Astrocyte (in vitro differentiated cells and primary cell): ENCODE measurements at regions not wholly inside any gene's neighbourhood (a gene's known extent, or its start where the extent isn't known, plus 50 kb on each side); places are given as distances from the start of the nearest gene placed in this dataset.

Source experiments
- DNase-seq: peaks from one replicate; pipeline ENCODE4 v3.0.0-alpha.2; 2010; ENCODE audit warnings: low read depth
- FAIRE-seq: peaks from 2 replicates; lab custom pipeline; 2011; peaks lifted over from hg19 to GRCh38; lab: Jason Lieb, UNC
- H2AFZ ChIP-seq: 2 replicates; pipeline ENCODE4 v1.6.0; 2012; ENCODE audit warnings: low read depth, low read length, inconsistent platforms
- H3K27ac ChIP-seq: 2 replicates; pipeline ENCODE4 v1.5.1; 2011; ENCODE audit warnings: low read depth, low read length, inconsistent platforms
- H3K27me3 ChIP-seq: 2 replicates; pipeline ENCODE4 v1.6.0; 2011; ENCODE audit warnings: low read length, inconsistent platforms; ENCODE audit not compliant: insufficient read depth
- H3K36me3 ChIP-seq: 2 replicates; pipeline ENCODE4 v1.5.1; 2011; ENCODE audit warnings: low read length, inconsistent platforms; ENCODE audit not compliant: insufficient read depth
- H3K4me1 ChIP-seq: 2 replicates; pipeline ENCODE4 v1.5.1; 2011; ENCODE audit warnings: low read length, inconsistent platforms; ENCODE audit not compliant: insufficient read depth
- H3K4me2 ChIP-seq: 2 replicates; pipeline ENCODE4 v1.6.0; 2012; ENCODE audit warnings: low read length, inconsistent platforms
- H3K4me3 ChIP-seq: 2 replicates; pipeline ENCODE4 v1.5.1; 2011; ENCODE audit warnings: low read depth, mild to moderate bottlenecking, low read length, inconsistent platforms; ENCODE audit not compliant: insufficient read depth
- H3K79me2 ChIP-seq: 2 replicates; pipeline ENCODE4 v1.6.0; 2012; ENCODE audit warnings: mild to moderate bottlenecking, low read length, inconsistent platforms; ENCODE audit not compliant: insufficient read depth
- H3K9ac ChIP-seq: 2 replicates; pipeline ENCODE4 v1.6.0; 2012; ENCODE audit warnings: mild to moderate bottlenecking, low read length, inconsistent platforms
- H3K9me3 ChIP-seq: 2 replicates; pipeline ENCODE4 v1.5.1; 2012; ENCODE audit warnings: low read depth, mild to moderate bottlenecking, low read length, inconsistent platforms; ENCODE audit not compliant: insufficient read depth
- H4K20me1 ChIP-seq: 2 replicates; pipeline ENCODE4 v1.6.0; 2012; ENCODE audit warnings: low read length, inconsistent platforms; ENCODE audit not compliant: insufficient read depth
- H3K27ac Mint-ChIP-seq: one replicate; pipeline ENCODE4 v1.8.0; 2021; ENCODE audit warnings: mild to moderate bottlenecking, mixed read lengths; ENCODE audit not compliant: unreplicated experiment
- H3K27me3 Mint-ChIP-seq: one replicate; pipeline ENCODE4 v1.8.0; 2021; ENCODE audit warnings: low read depth, mixed read lengths; ENCODE audit not compliant: unreplicated experiment
- H3K36me3 Mint-ChIP-seq: one replicate; pipeline ENCODE4 v1.8.0; 2021; ENCODE audit warnings: low read depth, mixed read lengths; ENCODE audit not compliant: unreplicated experiment
- H3K4me1 Mint-ChIP-seq: one replicate; pipeline ENCODE4 v1.8.0; 2021; ENCODE audit warnings: low read depth, mixed read lengths; ENCODE audit not compliant: unreplicated experiment
- H3K4me3 Mint-ChIP-seq: one replicate; pipeline ENCODE4 v1.8.0; 2021; ENCODE audit warnings: mild to moderate bottlenecking, moderate library complexity, mixed read lengths; ENCODE audit not compliant: unreplicated experiment
- H3K9me3 Mint-ChIP-seq: one replicate; pipeline ENCODE4 v1.8.0; 2021; ENCODE audit warnings: mild to moderate bottlenecking, mixed read lengths; ENCODE audit not compliant: unreplicated experiment
- CTCF ChIP-seq: IDR thresholded peaks from 2 replicates; pipeline ENCODE4 v1.5.1; 2011; ENCODE audit warnings: low read depth, mild to moderate bottlenecking, inconsistent platforms, low read length, moderate library complexity; ENCODE audit not compliant: insufficient read depth
- EZH2 ChIP-seq: IDR thresholded peaks from 2 replicates; pipeline ENCODE4 v1.6.1; 2012; ENCODE audit warnings: mild to moderate bottlenecking, low read length, inconsistent platforms; ENCODE audit not compliant: insufficient read depth

- no peaks in the 10 kb centered on the region for H3K4me1 ChIP-seq
- no peaks in the 10 kb centered on the region for H4K20me1 ChIP-seq
- H3K4me2 ChIP-seq, result no peak overlapping the region
- no peaks in the 10 kb centered on the region for H3K79me2 ChIP-seq
- H3K27ac ChIP-seq, result no peak overlapping the region
- H2AFZ ChIP-seq, result no peak overlapping the region
- TF ChIP-seq CTCF (no peak), EZH2 (no peak)
- no peak for FAIRE-seq
- Mint-ChIP-seq H3K27ac (no peak overlapping the region), H3K4me1 (peaks cover under 1% of the 10 kb centered on the region), H3K9me3 (peaks cover 3% of the 10 kb centered on the region), H3K36me3 (no peaks in the 10 kb centered on the region), H3K27me3 (no peaks in the 10 kb centered on the region), H3K4me3 (no peak overlapping the region)
- peaks cover 6% of the 10 kb centered on the region for H3K27me3 ChIP-seq
- H3K9me3 ChIP-seq, result no peaks in the 10 kb centered on the region
- no peak overlapping the region for H3K9ac ChIP-seq
- no peak for DNase-seq
- H3K36me3 ChIP-seq, result no peaks in the 10 kb centered on the region
- no peak overlapping the region for H3K4me3 ChIP-seq
These were observed 525.2 kb upstream of the TRPC7 start for GRCh38 chr5:136890431-136891148.

- Mint-ChIP-seq H3K36me3 (no peaks in the 10 kb centered on the region), H3K27ac (no peak overlapping the region), H3K9me3 (no peaks in the 10 kb centered on the region), H3K4me3 (no peak overlapping the region), H3K4me1 (peaks cover 3% of the 10 kb centered on the region), H3K27me3 (no peaks in the 10 kb centered on the region)
- TF ChIP-seq EZH2 (no peak), CTCF (no peak)
- H3K79me2 ChIP-seq, result no peaks in the 10 kb centered on the region
- FAIRE-seq (no peak), DNase-seq (no peak)
- H2AFZ ChIP-seq, result no peak overlapping the region
- no peaks in the 10 kb centered on the region for H3K9me3 ChIP-seq
- peaks cover 8% of the 10 kb centered on the region for H3K27me3 ChIP-seq
- no peak overlapping the region for H3K27ac ChIP-seq
- no peaks in the 10 kb centered on the region for H3K36me3 ChIP-seq
- H3K9ac ChIP-seq, result no peak overlapping the region
- no peaks in the 10 kb centered on the region for H3K4me1 ChIP-seq
- H3K4me3 ChIP-seq, result no peak overlapping the region
- H4K20me1 ChIP-seq, result no peaks in the 10 kb centered on the region
- no peak overlapping the region for H3K4me2 ChIP-seq
These were observed 521.3 kb upstream of the TRPC7 start for GRCh38 chr5:136886608-136887007.

- Histone ChIP-seq H3K27ac (no peak overlapping the region), H4K20me1 (no peaks in the 10 kb centered on the region), H3K4me2 (no peak overlapping the region), H3K36me3 (no peaks in the 10 kb centered on the region), H3K27me3 (no peaks in the 10 kb centered on the region), H3K79me2 (no peaks in the 10 kb centered on the region), H3K4me1 (no peaks in the 10 kb centered on the region), H3K9ac (no peak overlapping the region), H3K9me3 (peaks cover 2% of the 10 kb centered on the region), H3K4me3 (no peak overlapping the region), H2AFZ (no peak overlapping the region)
- no peak for TF ChIP-seq CTCF
- TF ChIP-seq EZH2, result no peak
- Mint-ChIP-seq H3K36me3 (no peaks in the 10 kb centered on the region), H3K27me3 (peaks cover 2% of the 10 kb centered on the region), H3K4me1 (peaks cover 2% of the 10 kb centered on the region), H3K4me3 (no peak overlapping the region), H3K9me3 (no peaks in the 10 kb centered on the region), H3K27ac (no peak overlapping the region)
- no peak for DNase-seq
- FAIRE-seq, result no peak
These were observed 499.6 kb upstream of the TRPC7 start for GRCh38 chr5:136864960-136865359.
